NB4 (cell line): ENCODE measurements at regions not wholly inside any gene's neighbourhood (a gene's known extent, or its start where the extent isn't known, plus 50 kb on each side); places are given as distances from the start of the nearest gene placed in this dataset.
"Not testable (repeated sequence)": the region's sequence is repeated elsewhere in the genome, so short reads cannot be mapped to it uniquely, and the experiment has no call there.

Experiments used
- DNase-seq: peaks from one replicate; pipeline ENCODE4 v3.0.0; 2010; ENCODE audit warnings: low read depth
- H3K4me3 ChIP-seq: one replicate; pipeline ENCODE4 v1.5.1; 2011; ENCODE audit warnings: mild to moderate bottlenecking, low read depth, low read length, moderate library complexity
- CTCF ChIP-seq: IDR thresholded peaks from one replicate; pipeline ENCODE4 v1.5.1; 2012; ENCODE audit warnings: low read depth, low read length

DNA sequence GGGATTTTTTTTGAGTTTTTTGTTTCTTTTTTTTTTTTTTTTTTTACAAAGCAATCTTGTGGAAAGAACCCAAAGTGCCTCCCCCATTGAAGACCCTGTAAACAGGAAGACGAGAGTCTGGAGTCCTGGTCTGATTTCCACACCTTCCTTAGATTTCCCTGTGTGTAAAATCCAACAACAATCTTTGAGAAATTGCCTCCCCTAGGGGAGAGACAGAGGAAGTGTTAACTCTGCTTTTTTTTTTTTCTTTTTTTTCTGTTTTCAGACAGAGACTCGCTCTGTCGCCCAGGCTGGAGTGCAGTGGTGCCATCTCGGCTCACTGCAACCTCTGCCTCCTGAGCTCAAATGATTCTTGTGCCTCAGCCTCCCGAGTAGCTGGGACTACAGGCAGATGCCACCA, 82.0 kb upstream of the CLEC6A start:
- H3K4me3 ChIP-seq = not testable (repeated sequence)
- TF ChIP-seq CTCF = peak; percentile 28
- peak; percentile 7 for DNase-seq

DNA sequence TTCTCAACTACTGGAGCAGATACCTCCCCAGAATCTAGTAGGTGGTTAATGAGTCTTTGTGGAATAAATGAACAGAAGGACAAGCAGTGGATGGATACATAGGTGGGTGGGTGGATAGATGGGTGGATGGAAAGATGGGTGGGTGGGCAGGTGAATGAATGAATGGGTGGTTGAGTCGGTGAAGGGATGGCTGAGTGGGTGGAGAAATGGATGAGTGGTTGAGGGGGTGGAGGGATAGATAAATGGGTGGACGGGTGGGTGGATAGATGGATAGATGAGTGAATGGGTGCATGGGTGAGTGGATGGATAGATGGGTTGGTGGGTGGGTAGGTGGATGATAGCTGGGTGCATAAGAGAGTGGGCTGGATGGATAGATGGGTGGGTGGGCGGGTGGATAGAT, 80.6 kb upstream of the CLEC6A start:
- H3K4me3 ChIP-seq, DNase-seq: not testable (repeated sequence)

GRCh38 chr12:8377756-8378155, 78.0 kb upstream of the CLEC6A start:
- H3K4me3 ChIP-seq, DNase-seq: not testable (repeated sequence)

GRCh38 chr12:8382556-8382955, 73.2 kb upstream of the CLEC6A start:
- not testable (repeated sequence) for DNase-seq, H3K4me3 ChIP-seq

DNA sequence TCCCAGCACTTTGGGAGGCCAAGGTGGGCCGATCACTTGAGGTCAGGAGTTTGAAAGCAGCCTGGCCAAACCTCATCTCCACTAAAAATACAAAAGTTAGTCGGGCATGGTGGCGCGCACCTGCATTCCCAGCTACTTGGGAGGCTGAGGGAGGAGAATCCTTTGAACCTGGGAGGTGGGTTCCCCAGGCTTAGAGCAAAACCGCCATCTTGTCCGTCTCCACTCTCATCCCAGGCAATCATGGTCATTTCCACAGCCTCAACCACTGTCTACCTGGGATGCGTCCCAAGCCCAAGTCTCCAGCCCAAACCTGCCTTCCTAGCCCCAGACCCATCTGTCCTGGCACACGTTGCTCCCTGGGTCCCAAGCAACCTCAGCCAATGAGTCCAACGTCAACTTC, 71.1 kb upstream of the CLEC6A start:
- H3K4me3 ChIP-seq, DNase-seq: not testable (repeated sequence)

DNA sequence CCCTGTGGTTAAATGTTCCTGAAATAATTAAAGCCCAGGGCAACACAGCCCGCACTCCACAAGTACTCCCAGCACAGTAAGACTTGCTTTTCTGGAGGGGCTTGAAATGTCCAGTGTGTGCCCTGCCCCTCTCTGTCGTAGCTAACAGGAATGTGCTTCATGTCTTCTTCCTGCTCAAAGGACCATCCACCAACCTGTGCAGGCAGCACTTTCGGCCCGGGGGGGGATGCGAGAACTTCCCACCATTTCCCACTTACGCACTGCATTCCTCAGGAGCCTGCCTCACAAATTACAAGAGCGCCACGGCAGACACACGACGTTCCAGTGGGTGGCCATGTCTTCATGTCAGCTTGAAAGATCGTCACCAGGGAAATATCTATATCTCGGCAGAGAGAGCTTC, 70.3 kb upstream of the CLEC6A start:
- DNase-seq, H3K4me3 ChIP-seq: not testable (repeated sequence)

GRCh38 chr12:8386661-8387060, 69.1 kb upstream of the CLEC6A start:
- not testable (repeated sequence) for H3K4me3 ChIP-seq, DNase-seq

DNA sequence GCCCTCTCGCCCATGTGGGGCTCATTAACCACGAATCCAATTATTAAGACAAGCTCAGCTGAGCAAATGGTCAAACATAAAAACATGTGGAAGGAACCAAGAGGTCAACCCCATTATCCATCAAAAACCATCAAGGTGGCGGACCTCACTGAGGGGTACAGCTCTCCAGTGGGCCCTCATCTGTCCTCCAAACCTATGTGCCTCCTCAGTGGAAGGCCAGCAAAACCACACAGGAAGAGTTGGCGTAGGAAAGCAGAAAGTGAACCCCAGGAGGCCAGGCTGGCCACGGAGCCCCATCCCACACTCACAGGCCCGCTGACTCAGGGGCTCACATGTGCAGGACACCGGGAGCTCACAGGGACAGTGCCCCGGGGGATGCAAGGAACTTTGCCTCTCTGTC, 66.5 kb upstream of the CLEC6A start:
- DNase-seq, H3K4me3 ChIP-seq: not testable (repeated sequence)

DNA sequence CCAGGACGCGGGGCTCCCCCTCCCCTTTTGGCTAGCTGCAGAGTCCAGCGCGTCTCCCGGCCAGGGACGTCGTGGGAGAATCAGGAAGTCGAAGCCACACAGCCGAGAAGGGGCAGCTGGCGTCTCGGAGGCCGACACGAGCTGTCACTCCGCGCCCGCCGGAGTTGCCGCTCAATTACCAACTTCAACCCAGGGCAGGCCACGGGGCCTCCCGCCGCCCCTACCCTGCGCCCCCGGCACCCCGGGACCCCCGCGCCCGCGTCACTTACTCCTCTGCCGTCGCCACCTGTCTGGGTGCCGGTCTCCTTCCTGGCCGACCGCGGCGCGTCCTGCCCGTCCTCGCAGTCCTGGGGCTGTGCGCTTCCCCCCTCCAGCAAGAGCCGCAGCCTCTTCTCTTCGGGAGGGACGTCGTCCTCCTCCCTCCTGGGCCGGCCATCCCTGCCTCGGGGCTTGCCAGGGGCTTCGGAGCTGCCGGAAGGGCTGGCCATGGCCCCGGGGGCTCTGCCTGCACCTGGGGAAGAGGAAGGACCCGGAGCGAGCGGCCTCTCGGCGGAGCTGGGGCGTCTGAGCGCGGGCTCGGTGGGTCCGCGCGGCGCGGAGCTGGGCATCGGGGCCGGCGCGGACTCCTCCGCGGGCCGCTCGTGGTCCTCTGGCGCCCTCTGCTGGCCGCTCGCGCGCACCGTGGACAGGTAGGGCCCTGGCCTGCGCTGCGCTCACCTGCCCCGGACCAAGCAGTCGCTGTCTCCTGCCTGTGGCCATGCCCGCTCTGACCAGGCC, 65.6 kb upstream of the CLEC6A start:
- DNase-seq = peak; percentile 56
- TF ChIP-seq CTCF = peak; percentile 45
- H3K4me3 ChIP-seq = not testable (repeated sequence)

DNA sequence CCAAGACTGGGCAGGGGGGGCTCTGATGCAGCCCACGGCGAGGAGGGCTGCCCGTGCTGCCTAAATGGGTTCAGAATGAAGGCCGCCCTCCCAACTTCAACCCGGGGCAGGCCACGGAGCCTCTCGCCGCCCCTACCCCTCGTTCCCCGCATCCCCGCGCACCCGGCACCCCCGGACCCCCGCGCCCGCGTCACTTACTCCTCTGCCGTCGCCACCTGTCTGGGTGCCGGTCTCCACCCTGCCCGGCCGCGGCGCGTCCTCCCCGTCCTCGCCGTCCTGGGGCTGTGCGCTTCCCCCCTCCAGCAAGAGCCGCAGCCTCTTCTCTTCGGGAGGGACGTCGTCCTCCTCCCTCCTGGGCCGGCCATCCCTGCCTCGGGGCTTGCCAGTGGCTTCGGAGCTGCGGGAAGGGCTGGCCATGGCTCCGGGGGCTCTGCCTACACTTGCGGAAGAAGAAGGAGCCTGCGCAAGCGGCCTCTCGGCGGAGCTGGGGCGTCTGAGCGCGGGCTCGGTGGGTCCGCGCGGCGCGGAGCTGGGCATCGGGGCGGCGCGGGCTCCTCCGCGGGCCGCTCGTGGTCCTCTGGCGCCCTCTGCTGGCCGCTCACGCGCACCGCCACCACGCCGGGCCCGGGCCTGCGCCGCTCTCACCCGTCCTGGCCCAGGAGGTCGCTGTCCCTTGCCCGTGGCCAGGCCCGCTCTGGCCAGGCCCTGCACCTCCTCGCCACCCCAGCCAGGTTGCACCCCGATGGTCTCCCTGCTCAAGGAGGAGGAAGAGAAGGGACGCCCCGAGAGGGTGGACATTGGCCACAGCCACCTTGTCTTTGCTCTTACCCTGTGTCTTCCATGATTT, 59.3 kb upstream of the CLEC6A start:
- DNase-seq = peak; percentile 68
- H3K4me3 ChIP-seq = not testable (repeated sequence)
- peak; percentile 19 for TF ChIP-seq CTCF

DNA sequence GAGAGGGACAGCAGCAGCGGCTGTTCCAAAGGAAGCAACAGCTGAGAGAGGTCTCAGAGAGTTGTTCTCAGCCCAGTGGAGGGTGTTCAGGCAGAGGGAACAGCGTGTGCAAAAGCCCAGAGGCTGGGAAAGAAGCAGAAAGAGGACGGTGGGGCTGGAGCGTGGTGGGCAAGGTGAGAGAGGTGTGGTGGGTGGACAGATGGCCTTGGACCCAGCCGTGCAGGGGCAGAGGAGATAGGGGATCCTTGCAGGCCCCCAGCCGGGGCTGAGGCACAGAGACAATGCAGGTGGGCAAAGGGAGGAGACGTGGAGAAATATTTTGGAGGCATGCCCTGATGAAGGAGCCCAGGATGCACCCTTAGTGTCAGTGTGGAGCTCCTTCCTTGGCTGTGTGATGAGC, 58.4 kb upstream of the CLEC6A start:
- DNase-seq = not testable (repeated sequence)

DNA sequence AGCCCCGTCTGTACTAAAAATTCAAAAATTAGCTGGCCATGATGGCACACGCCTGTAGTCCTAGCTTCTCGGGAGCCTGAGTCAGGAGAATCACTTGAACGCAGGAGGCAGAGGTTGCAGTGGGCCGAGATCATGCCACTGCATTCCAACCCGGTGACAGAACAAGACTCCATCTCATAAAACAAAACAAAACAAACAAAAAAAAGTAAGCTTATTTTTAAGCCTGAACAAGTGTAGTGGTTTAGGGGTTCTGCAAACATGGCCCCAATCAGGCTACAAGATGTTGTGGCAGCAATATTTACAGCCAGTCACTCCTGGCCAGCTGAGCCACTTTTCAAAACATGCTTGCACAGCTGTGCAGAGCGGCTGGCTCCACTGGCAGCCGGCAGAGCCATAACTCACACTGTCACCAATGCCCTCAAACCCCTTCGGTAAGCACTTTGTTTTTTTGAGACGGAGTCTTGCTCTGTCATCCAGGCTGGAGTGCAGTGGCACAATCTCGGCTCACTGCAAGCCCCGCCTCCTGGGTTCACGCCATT, 56.2 kb upstream of the CLEC6A start:
- H3K4me3 ChIP-seq, DNase-seq: not testable (repeated sequence)

More for the DNA sequence above, 58.4 kb upstream of the CLEC6A start:
- not testable (repeated sequence) for H3K4me3 ChIP-seq

- not testable (repeated sequence) for DNase-seq, H3K4me3 ChIP-seq
These were observed 51.9 kb upstream of the CLEC6A start for GRCh38 chr12:8403834-8404233.

- not testable (repeated sequence) for H3K4me3 ChIP-seq, DNase-seq
These were observed 51.4 kb upstream of the CLEC6A start for GRCh38 chr12:8404341-8404740.
